ENCODE measurements at regions not wholly inside any gene's neighbourhood (a gene's known extent, or its start where the extent isn't known, plus 50 kb on each side); places are given as distances from the start of the nearest gene placed in this dataset.

DNA sequence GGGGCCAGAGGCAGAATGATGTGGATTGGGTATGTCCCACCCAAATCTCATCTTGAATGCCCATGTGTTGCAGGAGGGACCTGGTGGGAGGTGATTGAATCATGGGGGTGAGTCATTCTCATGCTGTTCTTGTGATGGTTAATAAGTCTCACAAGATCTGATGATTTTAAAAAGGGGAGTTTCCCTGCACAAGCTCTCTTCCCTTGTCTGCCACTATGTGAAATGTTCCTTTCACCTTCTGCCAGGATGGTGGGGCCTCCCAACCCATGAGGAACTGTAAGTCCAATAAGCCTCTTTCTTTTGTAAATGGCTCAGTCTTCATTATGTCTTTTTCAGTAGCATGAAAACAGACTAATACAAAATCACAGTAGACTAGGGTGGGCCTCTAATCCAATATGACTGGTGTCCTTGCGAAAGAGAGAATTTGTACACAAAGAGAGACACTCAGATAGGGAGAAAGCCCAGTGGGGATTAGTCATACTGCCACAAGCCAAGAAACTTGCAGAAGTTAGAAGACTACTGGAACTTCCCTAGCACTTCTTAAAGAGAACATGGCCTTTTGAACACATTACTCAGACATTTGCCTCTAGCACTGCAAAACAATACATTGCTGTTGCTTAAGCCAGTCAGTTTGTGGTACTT, 68.4 kb downstream of the ANXA1 start:
- CTCF ChIA-PET: no interaction called here
- POLR2A ChIA-PET: no interaction called here

DNA sequence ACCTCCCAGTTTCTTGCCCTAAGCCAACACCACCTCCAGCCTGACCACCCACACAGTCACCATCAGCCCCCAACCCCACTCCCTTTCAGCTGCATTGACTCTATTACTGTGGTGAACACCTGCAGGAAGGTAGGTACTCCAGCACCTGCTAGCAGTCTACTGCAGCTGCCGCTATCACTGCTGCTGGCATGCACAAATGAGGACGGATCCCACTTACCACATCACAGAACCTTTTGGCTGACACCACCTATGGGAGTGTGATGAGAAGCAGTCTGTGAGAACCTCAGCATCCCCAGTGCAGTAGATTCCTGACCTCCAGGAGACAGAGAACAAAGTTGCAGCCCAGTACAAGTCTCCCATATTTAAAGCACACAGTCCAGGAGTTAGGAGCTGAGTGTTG, 71.9 kb downstream of the ANXA1 start:
- ChIA-PET POLR2A (no interaction called here), CTCF (no interaction called here)

DNA sequence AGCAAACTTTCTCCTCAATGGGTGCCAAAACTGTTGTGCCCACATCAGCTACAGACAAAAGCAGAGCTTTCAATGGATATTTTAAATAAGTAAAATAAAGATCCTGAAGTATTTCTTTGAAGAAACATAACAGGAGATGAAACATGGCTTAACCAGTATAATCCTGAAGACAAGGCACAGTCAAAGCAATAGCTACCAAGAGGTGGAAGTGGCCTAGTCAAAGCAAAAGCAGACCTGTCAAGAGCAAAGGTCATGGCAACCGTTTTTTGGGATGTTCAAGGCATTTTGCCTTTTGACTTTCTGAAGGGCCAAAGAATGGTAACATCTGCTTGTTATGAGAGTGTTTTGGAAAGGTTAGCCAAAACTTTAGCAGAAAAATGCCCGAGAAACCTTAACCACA, 77.9 kb downstream of the ANXA1 start:
- CTCF ChIA-PET: no interaction called here
- POLR2A ChIA-PET: no interaction called here

DNA sequence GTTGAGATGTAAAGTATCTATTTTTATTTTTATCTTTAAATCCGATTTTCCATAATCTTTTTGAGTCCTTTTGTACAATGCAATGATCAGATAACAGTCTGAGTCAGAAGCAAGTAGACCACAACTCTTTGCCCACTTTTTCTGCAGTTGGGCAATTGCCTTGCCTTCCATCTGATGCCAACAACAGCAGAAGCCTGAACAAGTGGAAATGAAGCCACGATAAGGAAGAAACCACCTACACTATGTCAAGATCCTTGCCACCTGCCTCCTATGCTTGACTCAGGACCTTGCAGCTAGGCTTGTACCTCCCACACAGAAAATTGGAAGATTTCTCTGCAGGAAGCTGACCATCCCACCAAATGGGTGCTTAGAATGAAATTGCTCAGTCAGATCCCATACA, 78.6 kb downstream of the ANXA1 start:
- ChIA-PET POLR2A (no interaction called here), CTCF (no interaction called here)

DNA sequence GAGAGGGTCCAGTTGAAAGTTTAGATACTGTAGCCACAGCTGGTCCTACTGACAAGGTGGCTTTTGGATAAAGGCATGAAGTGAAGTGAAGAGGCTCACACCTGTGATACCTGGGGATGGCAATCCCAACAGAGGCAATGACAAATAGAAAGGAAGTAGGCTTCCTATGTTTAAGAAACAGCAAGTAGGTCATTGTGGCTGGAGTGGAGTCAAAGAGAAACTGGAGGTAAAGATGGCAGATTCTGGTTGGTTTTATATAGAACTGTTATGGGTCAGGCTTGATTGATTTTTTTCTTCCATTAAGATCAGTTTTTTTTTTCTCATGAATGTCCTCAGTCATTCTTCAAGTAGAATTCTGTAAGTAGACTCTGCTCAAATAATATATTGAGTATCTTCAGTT, 79.5 kb downstream of the ANXA1 start:
- POLR2A ChIA-PET: no interaction called here
- CTCF ChIA-PET: no interaction called here

DNA sequence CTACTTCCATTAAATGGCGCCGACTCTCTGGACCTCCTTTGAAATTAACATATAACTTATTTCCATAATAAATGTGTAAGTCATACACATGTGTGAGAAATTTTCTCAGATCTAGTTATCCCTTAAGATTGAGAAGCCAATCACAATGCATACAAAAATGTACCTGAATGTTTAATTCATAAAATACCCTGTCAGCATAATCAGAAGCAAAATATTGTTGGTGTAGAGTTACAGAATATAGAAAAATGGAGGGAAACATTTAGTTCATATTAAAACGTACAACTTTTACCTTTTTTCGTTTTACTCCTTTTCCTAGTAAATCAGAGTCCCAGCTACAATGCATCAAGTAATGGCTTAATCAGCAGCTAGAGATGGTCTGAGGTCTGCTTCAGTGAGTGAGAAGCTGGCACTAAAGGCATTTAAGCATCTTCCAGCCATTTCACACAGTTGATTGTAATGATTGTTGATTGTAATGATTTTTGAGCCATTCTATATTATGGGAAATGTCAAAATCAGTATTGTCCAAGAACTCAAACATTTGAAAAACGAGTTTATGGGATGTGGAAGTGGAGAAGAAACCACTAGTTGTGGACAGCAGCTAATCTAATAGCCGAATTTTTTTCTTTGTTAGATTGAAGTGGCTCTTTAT, 81.8 kb downstream of the ANXA1 start:
- ChIA-PET CTCF (no interaction called here), POLR2A (no interaction called here)

DNA sequence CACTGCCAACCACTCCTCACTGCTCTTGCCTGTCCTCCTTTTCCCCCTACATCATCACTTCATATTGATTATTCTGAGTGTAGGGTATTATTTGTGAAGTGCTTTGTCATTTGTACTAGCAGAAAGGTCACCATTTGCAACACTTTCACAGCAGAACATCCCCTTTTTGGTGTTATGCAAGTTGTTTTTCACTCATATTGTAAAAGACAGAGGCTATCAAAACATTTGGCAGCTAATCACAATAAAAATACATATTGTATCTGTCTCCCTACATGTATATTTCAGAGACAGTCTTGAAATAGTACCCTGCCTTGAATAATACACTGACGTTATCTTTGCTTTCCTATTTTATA, 82.3 kb downstream of the ANXA1 start:
- POLR2A ChIA-PET: no interaction called here
- CTCF ChIA-PET: no interaction called here

DNA sequence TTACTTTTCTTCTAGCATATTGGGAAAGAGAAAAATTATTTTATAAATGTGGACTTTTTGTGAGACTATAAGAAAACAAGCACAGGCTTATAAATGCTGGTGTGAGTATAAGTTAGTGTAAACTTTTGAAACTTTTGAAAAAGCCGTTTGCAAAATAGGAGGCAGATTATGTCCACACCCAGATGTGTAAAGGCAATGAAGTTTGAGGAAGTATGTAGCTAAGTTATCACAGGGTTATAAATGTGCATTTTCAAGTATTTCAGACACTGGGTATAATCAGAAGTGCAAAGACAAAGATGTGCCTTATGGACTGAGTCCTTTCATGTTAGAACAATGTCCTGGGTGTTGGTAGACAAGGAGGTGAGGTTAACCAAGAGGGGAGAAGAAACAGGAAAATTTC, 85.5 kb downstream of the ANXA1 start:
- CTCF ChIA-PET: interaction anchor here (0.6 kb wide), 1 partner anchor 304 kb away, joined by 3 read pairs; no protein-coding TSS in a partner anchor

DNA sequence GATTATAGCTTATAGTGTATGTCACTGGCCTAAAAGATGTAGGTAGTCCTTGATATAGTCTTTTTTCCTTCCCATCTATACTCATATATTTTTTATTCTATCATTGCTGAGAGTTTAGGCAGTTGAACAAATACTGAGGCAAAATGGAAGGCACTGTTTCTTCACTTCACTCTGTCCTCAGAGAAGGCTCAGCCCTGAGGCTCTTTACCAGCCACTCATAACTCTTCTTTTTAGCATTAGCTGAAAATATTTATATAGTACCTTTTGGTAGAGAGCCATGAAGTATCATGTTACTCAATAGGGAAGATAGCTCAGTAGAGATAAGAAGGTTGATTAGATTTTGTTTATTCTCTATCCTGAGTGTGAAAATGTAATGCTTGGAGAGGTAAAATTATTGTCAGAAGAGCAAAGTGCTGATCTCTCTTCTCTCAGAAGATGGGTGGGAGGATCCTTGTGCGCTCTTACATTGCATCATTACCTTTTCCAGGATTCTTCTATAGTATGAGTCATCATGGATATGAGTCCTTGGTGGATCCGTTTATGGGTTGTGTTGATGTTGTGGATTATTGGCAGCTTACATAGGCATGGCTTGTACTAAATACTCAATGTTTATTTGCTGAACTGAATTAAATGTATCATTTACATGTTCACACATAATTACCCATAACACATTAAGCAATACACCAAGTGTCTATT, 88.1 kb downstream of the ANXA1 start:
- CTCF ChIA-PET: no interaction called here
- POLR2A ChIA-PET: no interaction called here

More for the DNA sequence above, 85.5 kb downstream of the ANXA1 start:
- POLR2A ChIA-PET: no interaction called here

DNA sequence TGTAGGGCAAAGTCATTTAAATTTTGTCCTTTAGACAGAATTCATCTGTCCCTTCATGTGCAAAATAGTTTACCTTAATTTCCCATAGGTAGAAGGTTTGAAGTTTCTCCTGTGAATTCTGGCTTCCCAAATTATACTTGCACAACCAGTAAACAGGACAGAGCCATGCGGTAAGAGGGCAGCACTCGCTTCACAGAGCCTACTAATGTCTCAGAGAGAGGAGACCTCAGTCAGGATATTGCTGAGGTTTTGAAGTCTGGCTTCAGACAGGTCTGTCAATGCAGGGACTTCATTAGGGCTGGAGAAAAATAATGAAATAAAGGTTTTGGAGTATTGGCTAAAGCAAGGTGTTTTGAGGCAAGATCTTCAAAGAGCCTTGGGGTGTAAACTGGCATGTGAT, 91.4 kb downstream of the ANXA1 start:
- ChIA-PET POLR2A (no interaction called here), CTCF (no interaction called here)

DNA sequence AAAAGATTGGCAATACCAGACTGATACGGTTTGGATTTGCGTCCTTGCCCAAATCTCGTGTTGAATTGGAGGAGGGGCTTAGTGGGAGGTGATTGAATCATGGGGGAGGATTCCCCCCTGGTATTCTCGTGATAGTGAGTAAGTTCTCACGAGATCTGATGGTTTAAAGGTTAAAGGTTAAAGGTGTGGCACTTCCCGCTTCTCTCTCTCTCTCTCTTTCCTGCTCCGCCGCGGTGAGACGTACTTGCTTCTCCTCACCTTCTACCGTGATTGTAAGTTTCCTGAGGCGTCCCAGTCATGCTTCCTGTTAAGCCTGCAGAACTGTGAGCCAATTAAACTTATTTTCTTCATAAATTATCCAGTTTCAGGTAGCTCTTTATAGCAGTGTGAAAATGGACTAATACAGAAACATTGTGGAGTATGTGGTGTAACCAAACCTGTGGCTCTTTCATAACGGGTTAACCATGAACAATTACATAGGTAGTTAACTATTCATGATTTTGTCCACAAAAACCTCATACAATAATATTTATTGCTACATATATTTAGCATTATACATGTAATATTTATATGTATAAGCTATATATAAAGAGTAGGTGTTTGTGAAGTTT, 107.5 kb downstream of the ANXA1 start:
- CTCF ChIA-PET: no interaction called here
- POLR2A ChIA-PET: no interaction called here

DNA sequence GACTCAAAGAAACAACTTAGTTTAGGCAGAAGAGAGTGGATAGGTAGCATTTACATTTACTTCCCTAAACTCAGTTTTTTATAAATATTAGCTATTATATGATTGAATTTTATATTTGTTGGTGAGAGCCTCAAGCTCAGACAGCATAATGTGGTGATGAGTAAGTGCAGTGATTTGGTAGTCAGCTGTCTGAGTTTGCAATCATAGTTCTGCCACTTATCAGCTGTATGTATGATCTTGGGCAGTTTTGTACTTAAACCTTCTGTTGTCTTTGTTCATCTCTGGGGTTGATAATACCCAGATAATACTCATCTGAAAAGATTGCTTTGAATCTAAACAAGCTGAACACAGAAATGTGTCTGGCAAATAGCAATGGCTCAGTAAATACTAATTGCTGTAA, 108.8 kb downstream of the ANXA1 start:
- ChIA-PET POLR2A (no interaction called here), CTCF (no interaction called here)

DNA sequence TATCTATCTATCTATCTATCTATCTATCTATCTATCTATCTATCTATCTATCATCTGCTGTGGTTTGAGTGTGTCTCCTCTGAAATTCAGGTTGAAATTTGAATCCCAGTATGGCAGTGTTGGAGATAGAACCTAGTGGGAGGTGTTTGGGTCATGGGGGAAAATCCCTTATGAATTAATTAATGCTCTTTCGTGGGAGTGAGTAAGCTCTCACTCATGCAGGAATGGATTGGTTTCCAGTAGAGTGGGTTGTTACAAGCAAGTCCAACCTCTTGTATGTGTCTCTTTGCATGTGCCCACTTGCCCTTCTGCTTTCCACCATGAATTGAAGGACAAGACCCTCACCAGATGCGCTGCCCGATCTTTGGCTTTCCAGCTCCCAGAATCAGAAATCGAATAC, 113.0 kb downstream of the ANXA1 start:
- ChIA-PET POLR2A (no interaction called here), CTCF (no interaction called here)

DNA sequence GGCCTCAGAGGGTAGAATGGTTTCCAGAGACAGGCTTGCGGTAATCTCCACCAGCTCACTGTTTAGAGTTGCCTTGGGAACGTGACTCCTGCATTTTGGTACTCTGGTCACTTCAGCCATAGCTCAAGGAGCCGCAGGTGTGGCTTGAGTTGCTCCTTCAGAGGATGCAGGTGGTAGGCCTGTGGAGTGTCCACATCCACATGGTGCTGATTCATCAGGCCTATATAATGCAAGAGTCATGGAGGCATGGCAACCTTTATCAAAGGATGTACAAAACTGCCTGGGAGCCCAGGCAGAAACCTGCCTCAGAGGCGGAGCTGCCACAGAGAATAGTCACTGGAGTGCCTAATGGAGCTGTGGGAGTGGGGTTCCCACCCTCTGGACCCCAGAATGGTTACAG, 114.2 kb downstream of the ANXA1 start:
- ChIA-PET POLR2A (interaction anchor here (0.7 kb wide), 1 partner anchor 40 kb away, joined by 5 read pairs; no protein-coding TSS in a partner anchor), CTCF (no interaction called here)

DNA sequence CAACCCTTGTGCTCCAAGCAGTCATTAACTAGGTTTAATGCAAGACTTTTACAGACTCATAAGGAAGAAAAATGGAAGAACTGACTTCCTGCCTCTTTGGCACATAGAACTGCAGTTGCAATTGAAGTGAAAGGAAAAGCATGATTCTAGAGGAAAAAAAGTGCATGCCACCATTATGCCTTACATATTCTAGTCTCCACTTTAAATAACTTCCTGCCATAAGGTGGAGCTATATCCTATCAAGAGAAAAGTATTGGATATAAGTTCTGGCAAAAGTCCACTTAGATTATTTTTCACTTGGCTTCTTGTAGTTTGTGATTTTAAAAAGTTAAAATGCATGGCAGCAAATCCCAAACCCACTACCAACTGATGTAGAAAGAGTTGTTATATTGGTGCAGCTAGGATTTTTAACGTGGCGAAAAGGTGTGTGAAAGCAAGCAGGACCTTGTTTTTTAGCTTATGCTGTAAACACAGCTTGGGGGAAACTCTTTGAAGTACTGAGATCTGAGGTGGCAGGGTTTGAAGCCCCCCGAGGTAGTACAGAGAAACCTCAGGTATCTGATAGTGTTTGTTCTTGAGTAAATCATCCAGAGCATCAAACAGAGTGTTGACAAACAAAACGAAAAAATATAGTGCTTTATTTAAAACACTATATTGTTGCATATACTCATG, 117.9 kb downstream of the ANXA1 start:
- ChIA-PET CTCF (no interaction called here), POLR2A (no interaction called here)

DNA sequence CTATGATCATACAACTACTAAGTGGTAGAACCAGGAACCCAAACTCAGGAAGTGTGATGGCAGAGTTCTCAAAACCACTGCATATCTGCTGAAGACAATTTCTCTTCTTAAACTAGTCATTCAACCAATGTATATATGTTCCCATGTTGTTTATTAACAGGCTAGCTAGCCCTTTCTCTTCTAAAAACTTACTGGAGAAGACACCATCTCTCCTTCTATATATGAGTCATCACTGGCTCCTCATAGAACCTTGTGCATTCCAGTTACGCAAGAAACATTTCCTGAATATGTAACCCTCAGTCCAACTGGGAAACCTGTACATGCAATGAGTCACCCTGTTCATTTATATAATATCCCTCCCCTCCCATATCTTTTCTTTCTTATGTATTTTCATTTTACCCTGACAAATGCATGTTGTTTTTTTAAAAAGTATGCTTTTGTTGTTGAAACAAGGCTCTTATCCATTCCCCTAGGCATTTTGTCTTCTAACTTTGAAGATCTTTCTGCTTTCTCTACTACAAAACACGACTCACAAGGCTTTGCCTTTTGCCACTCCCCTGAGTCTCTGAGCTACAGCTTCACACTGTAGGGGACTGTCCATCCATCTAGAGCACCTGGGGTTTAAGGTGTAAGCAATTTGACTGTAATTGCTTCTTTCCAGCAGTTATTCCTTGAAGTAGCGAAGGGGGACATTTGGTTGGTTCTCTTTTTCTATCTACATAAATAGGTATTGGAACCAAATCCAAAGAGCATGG, 119.5 kb downstream of the ANXA1 start:
- POLR2A ChIA-PET: no interaction called here
- CTCF ChIA-PET: no interaction called here

DNA sequence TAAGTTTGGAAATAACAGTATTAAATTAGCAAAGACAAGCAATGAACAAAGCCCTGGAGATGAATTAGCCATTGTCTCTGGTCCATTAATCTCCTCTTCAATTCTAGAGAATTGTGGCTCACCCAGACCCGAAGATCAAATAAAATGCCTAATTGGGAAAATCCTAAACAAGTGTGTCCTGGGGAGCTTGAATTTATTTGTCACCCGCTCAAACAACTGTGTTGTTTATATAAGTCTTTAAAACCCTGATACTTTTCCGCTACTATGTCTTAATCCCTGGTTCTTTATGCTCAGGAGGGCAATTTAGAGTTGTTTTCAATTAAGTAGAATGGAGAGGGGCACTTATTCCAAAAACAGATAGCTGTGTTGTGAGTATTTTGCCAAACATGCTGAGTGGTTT, 128.4 kb downstream of the ANXA1 start:
- ChIA-PET CTCF (no interaction called here), POLR2A (no interaction called here)

DNA sequence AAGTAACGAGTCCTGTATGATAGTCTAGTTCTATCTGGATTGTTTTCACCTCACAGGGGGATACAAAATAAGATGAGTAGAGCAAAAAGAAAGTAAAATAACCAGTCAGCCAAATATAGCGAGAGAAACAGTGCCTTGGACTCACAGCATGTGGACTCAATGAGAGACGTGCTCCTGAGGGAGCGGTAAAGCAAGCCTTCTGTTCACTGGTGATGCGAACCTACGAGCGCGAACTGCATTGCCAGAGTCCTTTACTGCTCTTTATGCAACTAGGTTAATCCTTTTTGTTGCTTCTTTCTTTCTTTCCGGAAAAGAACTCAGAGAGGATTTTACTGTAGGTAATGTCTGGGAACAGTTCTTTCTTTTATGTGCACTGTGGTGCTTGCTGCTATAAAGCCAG, 132.7 kb downstream of the ANXA1 start:
- ChIA-PET CTCF (no interaction called here), POLR2A (no interaction called here)

DNA sequence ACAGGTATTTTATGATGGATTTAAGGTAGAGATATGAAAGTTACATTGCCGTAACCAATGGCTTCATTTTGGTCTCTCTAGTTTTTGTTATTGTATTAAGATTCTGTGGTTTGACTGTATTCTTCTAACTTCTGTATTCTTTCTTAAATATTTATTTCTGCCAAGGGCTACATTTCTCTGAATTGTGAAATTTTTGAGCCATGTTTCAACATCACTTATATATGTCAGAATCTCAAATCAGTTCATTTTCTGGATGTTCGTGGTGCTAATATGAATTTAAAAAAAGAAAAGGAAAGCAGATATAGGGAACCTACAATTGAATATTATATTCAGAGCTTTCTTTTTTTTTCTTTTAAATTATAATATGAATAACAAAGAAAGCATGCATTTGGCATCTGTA, 142.7 kb downstream of the ANXA1 start:
- ChIA-PET CTCF (no interaction called here), POLR2A (no interaction called here)

DNA sequence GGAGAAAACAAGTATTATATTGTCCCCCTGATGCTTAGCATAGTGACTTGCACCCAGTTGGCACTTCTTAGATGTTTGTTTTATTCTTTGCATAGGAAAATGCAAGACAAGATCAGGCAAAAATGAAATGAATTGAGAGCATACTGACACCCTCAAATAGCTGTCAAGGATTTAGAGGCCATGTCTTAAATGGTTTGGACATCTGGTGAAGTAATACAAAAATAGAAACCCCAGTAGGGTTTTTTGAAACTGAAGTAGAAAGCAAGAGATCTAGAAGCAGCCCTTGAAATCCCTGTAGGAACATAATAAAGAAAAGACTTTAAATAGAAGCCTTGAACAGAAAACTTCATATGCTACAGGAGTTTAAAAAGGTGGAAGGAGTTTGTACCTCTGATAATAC, 174.3 kb downstream of the ANXA1 start:
- CTCF ChIA-PET: no interaction called here
- POLR2A ChIA-PET: no interaction called here

All from activated CD8-positive, alpha-beta memory T cell treated with anti-CD3 and anti-CD28 coated beads for 36 hours (primary cell).